ENCODE measurements at regions not wholly inside any gene's neighbourhood (a gene's known extent, or its start where the extent isn't known, plus 50 kb on each side); places are given as distances from the start of the nearest gene placed in this dataset.

- DNase-seq = no peak
Observed at GRCh38 chr10:125510998-125511397, 172.0 kb downstream of the TEX36 start.

- no peak for DNase-seq
Observed at GRCh38 chr10:125505648-125506047, 177.3 kb downstream of the TEX36 start.

DNA sequence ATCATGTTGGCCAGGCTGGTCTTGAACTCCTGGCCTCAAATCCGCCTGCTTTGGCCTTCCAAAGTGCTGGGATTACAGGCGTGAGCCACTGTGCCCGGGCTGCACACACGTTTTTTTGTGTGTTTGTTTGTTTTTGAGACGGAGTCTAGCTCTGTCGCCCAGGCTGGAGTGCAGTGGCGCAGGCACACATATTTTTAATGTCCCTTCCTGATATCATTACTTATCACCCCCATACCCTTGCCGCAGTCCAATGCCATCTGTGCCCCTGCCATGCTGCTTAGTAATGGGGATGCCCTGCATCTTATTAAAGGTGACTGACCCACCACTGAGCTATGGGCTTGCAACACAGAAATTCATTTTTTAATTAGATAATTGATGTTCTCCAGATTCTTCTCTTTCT, 180.7 kb downstream of the TEX36 start:
- DNase-seq = no peak

GRCh38 chr10:125495386-125495785, 187.6 kb downstream of the TEX36 start:
- no peak for DNase-seq

DNA sequence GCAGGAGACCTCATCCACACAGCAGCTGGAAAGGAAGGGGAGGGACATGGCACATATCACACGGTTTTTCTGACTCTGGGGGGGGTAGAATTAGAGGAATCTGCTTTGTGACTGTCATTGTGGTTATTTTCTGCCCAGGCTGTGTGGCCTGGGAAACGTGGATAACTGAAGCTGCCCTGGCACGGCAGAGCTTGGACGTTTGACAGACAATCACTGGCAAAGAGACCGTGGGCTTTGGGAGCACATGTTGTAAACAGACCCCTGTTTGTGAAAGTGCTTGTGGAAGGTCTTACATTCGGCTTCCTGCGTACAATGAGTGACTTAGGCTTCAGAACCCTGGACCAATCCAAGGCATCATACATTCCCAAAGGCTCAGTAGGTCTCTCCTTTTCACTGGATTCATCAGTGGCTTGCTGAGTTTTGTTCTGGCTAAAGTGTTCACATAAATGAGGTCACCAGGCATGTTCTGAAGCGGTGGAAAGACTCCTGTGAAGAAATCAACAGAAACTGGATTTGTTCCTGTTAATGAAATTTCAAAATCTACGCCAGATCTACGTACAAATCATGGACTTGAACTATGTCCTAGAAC, 188.2 kb downstream of the TEX36 start:
- DNase-seq = no peak

DNA sequence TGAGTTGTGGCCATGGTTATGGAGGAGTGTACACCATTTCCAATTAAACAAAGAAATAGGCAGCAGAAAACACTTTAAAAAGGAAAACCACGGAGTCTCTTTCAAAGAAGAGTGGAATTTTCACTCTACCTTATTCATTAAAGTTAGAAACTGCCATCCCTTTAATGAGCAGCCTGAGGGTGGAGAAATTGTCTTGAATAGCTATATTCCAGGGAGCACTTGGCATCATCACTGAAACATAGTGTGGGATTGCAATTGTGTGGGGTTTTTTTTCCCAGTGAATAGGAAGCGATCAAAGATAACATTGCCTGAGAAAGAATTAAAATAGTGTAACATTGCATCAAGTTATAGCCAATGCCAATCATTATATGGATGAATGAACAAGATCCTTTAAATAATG, 191.6 kb downstream of the TEX36 start:
- DNase-seq = no peak

GRCh38 chr10:125489731-125490130, 193.2 kb downstream of the TEX36 start:
- no peak for DNase-seq

DNA sequence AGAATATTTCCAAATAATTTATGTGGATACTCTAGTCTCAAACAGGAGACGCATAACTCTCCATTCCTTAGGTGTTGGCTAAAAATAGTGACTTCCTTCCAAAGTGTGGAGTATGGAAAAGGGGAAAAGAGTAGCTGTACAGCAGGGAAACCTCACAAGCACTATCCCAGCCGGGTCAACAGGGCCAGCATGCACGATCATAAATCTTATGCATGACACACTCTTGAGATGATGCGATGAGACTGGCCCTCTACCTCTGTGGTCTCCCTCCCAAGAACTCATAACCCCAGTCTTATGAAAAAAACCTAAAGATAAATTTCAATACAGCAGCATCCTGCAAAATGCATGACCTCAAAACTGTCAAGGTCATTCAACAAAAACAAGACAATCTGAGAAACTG, 197.3 kb downstream of the TEX36 start:
- DNase-seq = no peak

DNA sequence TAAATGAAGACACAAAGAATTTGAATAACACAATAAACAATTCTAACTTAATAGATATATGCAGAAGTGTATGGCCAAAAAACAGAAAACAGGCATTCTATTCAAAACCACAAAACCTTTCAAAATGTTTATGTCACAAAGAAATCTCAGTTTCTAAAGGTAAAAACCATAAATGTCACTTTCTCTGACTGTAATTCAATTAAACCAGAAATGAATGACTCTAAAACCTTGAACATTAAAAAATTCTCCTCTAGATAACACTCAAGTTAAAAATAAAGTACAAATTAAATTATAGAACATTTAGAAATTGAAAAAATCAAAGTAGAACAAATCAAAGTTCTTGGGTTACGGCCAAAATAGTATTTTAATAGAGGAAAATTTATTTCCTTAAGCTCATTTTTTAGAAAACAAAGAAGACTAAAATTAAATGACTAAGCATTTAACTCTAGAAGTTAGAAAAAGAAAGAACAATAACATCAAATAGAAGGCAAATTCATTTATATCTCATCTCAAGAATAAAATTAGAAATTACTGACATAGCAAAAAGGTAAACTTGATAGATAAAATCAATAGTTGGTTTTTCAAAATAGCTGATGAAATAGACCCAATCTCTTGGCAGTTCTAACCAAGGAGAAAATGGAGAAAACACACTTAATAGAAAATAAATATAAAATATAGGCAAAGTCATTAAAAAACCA, 198.8 kb downstream of the TEX36 start:
- DNase-seq = no peak

GRCh38 chr10:125482637-125483036, 200.3 kb downstream of the TEX36 start:
- no peak for DNase-seq

DNA sequence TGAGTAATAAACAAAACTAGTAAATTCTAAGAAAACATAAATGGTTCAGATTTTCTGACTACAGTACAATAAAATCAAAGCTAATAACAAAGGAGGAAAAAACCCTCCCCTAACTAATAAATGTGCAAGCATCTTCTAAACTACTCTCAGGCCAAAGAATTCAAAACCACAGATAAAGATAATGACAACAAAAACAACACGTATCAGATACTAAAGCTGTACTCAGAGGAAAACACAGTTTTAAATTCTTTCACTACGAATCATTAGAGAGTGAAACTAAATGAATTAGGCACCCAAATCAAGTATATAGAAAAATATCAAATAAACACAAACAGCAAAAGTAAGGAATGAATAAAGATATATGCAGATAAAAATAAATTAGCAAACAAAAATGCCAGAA, 200.9 kb downstream of the TEX36 start:
- DNase-seq = no peak

DNA sequence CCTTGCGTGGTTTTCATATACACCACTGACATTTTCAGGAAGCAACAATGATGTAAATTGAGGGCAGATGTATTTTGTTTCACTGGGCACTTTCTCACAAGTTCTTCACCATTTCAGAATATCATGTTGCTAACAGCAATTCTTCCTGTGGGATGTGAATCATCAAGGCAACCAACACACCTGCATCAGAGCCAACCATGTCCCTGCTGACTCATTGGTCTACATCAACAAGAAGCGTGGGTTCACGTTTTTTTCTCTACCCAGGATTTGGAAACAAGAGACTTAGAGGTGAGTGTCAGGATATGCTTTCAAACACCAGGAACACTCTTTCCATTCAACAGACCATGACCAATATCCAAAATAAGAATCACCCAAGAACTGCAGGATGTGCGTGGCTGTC, 203.9 kb downstream of the TEX36 start:
- no peak for DNase-seq

DNA sequence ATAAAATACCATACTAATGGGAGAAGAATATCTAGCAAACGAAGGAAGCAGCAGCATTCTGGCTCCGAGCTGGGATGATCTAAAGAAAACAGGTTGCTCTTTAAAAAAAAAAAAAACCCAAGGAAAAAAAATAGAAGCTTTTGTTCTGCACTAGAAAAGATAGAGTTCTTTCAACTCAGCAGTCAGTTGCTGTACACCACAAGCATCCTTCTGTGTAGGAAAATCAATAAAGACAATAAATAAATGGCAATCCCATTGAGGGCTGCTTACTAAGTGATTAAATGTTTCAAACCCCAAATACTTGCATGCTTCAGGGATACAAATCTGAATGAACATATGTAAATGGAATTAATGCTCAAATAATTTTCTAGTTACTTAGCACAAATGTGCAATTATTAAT, 207.1 kb downstream of the TEX36 start:
- no peak for DNase-seq

- no peak for DNase-seq
Observed at GRCh38 chr10:125473143-125473793, 209.7 kb downstream of the TEX36 start.

DNA sequence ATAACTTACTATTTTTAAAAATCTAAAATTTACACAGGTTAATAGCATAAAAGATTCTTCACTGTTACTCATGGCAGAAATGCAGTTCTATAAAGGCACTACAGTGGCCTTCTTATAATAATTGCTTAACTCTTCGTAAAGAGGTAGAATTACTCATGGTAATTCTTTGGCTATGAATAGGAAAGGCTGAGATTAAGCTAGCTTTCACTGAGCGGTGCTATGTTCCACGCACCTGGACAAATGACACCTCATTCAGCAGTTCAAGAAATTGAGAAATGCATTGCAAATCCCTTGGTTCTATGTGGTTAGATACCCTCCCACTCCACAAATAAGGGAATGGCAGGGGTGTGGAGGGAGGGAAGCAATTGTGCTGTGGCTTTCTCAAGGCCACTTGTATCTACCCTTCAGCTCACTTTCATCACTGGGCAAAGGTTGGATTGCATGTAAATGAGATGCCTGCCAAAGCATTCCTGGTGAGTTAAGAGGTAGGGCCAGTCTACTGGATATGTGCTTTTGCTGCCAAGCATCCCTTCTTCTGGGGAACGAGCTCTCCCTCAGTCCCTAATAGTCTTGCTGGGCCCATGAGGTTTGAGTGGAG, 210.9 kb downstream of the TEX36 start:
- no peak for DNase-seq

DNA sequence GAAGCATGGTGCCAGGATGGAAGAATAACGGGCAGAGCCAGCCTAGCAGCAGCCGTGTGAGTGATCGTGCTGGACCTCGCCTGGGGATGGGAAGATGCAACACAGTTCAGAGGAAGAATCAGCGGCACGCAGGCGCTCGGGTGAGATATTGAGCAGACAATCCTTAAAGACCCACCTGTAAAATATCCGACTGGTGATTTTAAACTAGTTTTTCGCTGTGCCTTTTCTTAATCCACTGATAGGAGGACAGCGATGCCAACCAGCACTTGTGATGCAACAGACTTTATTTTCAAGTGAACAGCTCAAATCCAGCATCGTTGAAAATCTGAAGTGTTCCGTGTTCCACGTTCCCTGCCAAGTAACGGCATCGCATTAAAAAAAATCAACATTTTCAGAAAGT, 214.7 kb downstream of the TEX36 start:
- DNase-seq = no peak

DNA sequence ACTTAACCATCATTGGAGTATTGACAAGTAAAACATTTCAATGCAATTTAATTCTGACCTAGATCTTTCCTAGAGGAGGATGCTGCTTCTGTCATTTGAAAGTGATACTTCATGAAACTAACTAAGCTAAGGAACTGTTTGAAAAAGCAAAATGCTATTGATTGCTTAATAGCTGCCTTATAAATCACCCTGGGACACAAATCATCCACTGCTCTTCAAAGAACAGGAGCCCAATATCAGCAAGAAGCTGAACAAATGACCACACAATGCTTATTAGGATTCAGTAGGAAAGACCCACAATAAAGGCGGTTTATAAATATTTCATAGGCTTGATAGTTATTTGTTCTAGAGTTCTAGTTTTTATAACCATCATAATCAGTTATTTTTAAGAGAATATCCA, 216.3 kb downstream of the TEX36 start:
- DNase-seq = no peak

DNA sequence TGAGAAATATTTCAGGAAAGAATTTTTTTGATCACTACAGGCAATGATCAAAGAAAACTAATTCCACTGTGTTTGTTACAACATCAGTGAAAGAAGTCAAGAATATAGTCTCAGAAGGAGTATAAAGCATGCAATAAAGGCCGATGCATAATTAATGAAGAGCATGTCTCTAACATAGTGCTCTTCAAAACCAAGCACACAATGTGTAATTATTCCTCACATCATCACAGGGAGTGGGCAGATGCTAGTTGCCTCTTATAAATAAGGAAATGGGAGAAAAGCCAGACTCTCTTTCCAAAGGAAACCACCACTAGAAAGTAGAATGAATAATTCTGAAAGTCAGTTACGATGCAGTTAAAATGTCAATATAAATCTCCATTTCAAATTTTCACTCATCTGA, 220.1 kb downstream of the TEX36 start:
- no peak for DNase-seq

GRCh38 chr10:125460326-125460725, 222.6 kb downstream of the TEX36 start:
- DNase-seq = no peak

- no peak for DNase-seq
Observed at GRCh38 chr10:125457406-125457805, 225.6 kb downstream of the TEX36 start.

- no peak for DNase-seq
Observed at GRCh38 chr10:125455855-125456254, 227.1 kb downstream of the TEX36 start.

DNA sequence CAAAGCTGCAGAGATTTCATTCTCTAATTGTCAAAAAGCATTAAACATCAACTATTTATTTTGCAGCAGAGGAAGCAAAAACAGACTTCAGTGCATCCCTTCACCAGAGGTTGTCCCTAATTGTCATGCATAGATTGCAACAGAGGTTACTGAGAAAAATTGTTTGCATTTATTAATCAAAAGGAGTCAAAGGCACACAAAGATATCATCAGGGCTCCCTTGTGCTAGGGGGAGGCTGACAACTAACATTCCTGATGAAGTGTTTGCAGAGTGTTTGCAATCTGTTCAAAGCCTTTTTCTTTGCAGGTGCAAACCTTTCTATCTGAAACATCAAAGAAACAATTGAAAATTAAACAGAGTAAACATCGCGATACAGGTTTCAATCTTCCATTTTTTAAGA, 227.5 kb downstream of the TEX36 start:
- no peak for DNase-seq

GRCh38 chr10:125451319-125451718, 231.6 kb downstream of the TEX36 start:
- DNase-seq = no peak

- DNase-seq = no peak
Observed at GRCh38 chr10:125450218-125450617, 232.7 kb downstream of the TEX36 start.

All from NCI-H2107 (cell line).